GM12878 (cell line): ENCODE measurements at regions not wholly inside any gene's neighbourhood (a gene's known extent, or its start where the extent isn't known, plus 50 kb on each side); places are given as distances from the start of the nearest gene placed in this dataset.

Experiments
- DPF2 ChIP-seq: fragments of 450-650 bp; IDR thresholded peaks from 2 replicates; pipeline ENCODE4 v1.6.1; 2017; ENCODE audit warnings: mild to moderate bottlenecking
- NBN ChIP-seq: fragments of 450-650 bp; IDR thresholded peaks from 2 replicates; pipeline ENCODE4 v1.6.1; 2016
- NFYB ChIP-seq: IDR thresholded peaks from 2 replicates; pipeline ENCODE4 v1.6.1; 2011; ENCODE audit warnings: low read depth, mild to moderate bottlenecking, low read length, improper control_type of control experiment, moderate library complexity; ENCODE audit not compliant: insufficient read depth
- RAD21 ChIP-seq: IDR thresholded peaks from 2 replicates; pipeline ENCODE4 v1.6.1; 2011; ENCODE audit warnings: mild to moderate bottlenecking, low read depth, low read length, moderate library complexity; ENCODE audit not compliant: insufficient read depth
- SMAD5 ChIP-seq: IDR thresholded peaks from 2 replicates; pipeline ENCODE4 v1.6.1; 2016; ENCODE audit warnings: antibody characterized with exemption, low read depth
- ZNF217 ChIP-seq: fragments of 450-650 bp; IDR thresholded peaks from 2 replicates; pipeline ENCODE4 v1.6.1; 2017; ENCODE audit warnings: antibody characterized with exemption, mild to moderate bottlenecking
- TF ChIP-seq, protein P1 (sequence below): fragments of 450-650 bp; IDR thresholded peaks from 2 replicates; pipeline ENCODE4 v1.6.1; 2017; ENCODE audit warnings: antibody characterized with exemption, mild to moderate bottlenecking, moderate library complexity
- TF ChIP-seq, protein P2 (sequence below): fragments of 450-650 bp; conservative IDR thresholded peaks from 2 replicates; pipeline ENCODE4 v1.6.1; 2017; ENCODE audit warnings: mild to moderate bottlenecking, moderate library complexity
- TF ChIP-seq, protein P3 (sequence below), 3 experiments: IDR thresholded peaks in 2 of 3; conservative IDR thresholded peaks in 1 of 3; 2 replicates each; pipeline ENCODE4 v1.5.1; 2011; ENCODE audit warnings: low read depth in 3 of 3, low read length in 3 of 3, mild to moderate bottlenecking in 3 of 3, control low read depth in 2 of 3, moderate library complexity in 2 of 3, inconsistent platforms in 1 of 3, mixed read lengths in 1 of 3; ENCODE audit not compliant: control insufficient read depth in 2 of 3, insufficient read depth in 1 of 3; ENCODE audit errors: extremely low read depth in 1 of 3
- TF ChIP-seq, protein P4 (sequence below): fragments of 450-650 bp; IDR thresholded peaks from 2 replicates; pipeline ENCODE4 v1.6.1; 2017; ENCODE audit warnings: mild to moderate bottlenecking, low read depth, inconsistent platforms; ENCODE audit not compliant: poor library complexity, severe bottlenecking
- TF ChIP-seq, protein P5 (sequence below): IDR thresholded peaks from 2 replicates; pipeline ENCODE4 v1.6.1; 2012; ENCODE audit warnings: low read length, inconsistent platforms
- TF ChIP-seq, protein P6 (sequence below): fragments of 450-650 bp; IDR thresholded peaks from 2 replicates; pipeline ENCODE4 v1.6.1; 2017; ENCODE audit warnings: borderline replicate concordance

DNA sequence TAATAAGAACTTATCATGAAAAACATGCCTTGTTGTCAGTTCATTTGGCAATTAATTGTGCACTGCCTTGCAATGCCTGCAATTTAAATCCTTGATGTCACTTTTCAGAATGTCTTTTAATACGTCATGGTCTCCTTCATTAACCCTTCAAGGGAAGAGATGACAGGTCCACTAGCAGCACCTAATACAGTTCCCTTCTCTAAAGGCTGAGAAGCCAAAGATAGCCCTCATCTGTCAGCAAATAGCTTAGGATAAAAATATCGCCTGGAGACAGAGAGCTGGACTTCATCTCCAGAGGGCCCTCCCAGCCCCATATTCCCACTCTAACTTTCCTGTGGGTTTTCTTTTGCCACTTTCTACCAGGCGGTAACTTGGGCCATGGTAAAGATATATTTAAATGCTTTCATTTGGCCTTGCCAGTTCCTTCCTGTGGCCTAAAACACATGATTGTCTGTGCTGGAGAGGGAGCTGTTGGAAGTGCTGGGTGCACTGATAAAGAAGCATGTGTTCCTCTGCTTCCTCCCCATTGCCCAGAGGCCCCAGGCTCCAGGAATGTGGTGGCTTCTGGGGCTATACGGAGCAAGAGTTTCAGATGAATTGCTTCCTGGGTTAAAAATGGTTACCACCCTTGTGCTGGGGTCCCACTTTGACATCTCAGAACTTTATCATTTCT, 76.3 kb upstream of the UMPS start (continued):
- TF ChIP-seq, protein P1, sequence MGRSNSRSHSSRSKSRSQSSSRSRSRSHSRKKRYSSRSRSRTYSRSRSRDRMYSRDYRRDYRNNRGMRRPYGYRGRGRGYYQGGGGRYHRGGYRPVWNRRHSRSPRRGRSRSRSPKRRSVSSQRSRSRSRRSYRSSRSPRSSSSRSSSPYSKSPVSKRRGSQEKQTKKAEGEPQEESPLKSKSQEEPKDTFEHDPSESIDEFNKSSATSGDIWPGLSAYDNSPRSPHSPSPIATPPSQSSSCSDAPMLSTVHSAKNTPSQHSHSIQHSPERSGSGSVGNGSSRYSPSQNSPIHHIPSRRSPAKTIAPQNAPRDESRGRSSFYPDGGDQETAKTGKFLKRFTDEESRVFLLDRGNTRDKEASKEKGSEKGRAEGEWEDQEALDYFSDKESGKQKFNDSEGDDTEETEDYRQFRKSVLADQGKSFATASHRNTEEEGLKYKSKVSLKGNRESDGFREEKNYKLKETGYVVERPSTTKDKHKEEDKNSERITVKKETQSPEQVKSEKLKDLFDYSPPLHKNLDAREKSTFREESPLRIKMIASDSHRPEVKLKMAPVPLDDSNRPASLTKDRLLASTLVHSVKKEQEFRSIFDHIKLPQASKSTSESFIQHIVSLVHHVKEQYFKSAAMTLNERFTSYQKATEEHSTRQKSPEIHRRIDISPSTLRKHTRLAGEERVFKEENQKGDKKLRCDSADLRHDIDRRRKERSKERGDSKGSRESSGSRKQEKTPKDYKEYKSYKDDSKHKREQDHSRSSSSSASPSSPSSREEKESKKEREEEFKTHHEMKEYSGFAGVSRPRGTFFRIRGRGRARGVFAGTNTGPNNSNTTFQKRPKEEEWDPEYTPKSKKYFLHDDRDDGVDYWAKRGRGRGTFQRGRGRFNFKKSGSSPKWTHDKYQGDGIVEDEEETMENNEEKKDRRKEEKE = no peak
- TF ChIP-seq DPF2 (no peak), RAD21 (no peak), NFYB (no peak), NBN (no peak), ZNF217 (no peak), SMAD5 (no peak)
- TF ChIP-seq, protein P2, sequence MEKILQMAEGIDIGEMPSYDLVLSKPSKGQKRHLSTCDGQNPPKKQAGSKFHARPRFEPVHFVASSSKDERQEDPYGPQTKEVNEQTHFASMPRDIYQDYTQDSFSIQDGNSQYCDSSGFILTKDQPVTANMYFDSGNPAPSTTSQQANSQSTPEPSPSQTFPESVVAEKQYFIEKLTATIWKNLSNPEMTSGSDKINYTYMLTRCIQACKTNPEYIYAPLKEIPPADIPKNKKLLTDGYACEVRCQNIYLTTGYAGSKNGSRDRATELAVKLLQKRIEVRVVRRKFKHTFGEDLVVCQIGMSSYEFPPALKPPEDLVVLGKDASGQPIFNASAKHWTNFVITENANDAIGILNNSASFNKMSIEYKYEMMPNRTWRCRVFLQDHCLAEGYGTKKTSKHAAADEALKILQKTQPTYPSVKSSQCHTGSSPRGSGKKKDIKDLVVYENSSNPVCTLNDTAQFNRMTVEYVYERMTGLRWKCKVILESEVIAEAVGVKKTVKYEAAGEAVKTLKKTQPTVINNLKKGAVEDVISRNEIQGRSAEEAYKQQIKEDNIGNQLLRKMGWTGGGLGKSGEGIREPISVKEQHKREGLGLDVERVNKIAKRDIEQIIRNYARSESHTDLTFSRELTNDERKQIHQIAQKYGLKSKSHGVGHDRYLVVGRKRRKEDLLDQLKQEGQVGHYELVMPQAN = no peak
- TF ChIP-seq, protein P3, sequence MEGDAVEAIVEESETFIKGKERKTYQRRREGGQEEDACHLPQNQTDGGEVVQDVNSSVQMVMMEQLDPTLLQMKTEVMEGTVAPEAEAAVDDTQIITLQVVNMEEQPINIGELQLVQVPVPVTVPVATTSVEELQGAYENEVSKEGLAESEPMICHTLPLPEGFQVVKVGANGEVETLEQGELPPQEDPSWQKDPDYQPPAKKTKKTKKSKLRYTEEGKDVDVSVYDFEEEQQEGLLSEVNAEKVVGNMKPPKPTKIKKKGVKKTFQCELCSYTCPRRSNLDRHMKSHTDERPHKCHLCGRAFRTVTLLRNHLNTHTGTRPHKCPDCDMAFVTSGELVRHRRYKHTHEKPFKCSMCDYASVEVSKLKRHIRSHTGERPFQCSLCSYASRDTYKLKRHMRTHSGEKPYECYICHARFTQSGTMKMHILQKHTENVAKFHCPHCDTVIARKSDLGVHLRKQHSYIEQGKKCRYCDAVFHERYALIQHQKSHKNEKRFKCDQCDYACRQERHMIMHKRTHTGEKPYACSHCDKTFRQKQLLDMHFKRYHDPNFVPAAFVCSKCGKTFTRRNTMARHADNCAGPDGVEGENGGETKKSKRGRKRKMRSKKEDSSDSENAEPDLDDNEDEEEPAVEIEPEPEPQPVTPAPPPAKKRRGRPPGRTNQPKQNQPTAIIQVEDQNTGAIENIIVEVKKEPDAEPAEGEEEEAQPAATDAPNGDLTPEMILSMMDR (IDR thresholded peaks at IDR 0.05 in 2 of 3, conservative IDR thresholded peaks at IDR 0.05 in 1 of 3; ENCODE audit: control insufficient read depth in 2 of 3, extremely low read depth in 1 of 3, insufficient read depth in 1 of 3, low read depth in 3 of 3, low read length in 3 of 3) = no peak
- TF ChIP-seq, protein P4, sequence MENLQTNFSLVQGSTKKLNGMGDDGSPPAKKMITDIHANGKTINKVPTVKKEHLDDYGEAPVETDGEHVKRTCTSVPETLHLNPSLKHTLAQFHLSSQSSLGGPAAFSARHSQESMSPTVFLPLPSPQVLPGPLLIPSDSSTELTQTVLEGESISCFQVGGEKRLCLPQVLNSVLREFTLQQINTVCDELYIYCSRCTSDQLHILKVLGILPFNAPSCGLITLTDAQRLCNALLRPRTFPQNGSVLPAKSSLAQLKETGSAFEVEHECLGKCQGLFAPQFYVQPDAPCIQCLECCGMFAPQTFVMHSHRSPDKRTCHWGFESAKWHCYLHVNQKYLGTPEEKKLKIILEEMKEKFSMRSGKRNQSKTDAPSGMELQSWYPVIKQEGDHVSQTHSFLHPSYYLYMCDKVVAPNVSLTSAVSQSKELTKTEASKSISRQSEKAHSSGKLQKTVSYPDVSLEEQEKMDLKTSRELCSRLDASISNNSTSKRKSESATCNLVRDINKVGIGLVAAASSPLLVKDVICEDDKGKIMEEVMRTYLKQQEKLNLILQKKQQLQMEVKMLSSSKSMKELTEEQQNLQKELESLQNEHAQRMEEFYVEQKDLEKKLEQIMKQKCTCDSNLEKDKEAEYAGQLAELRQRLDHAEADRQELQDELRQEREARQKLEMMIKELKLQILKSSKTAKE = no peak
- TF ChIP-seq, protein P5, sequence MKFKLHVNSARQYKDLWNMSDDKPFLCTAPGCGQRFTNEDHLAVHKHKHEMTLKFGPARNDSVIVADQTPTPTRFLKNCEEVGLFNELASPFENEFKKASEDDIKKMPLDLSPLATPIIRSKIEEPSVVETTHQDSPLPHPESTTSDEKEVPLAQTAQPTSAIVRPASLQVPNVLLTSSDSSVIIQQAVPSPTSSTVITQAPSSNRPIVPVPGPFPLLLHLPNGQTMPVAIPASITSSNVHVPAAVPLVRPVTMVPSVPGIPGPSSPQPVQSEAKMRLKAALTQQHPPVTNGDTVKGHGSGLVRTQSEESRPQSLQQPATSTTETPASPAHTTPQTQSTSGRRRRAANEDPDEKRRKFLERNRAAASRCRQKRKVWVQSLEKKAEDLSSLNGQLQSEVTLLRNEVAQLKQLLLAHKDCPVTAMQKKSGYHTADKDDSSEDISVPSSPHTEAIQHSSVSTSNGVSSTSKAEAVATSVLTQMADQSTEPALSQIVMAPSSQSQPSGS = no peak
- TF ChIP-seq, protein P6, sequence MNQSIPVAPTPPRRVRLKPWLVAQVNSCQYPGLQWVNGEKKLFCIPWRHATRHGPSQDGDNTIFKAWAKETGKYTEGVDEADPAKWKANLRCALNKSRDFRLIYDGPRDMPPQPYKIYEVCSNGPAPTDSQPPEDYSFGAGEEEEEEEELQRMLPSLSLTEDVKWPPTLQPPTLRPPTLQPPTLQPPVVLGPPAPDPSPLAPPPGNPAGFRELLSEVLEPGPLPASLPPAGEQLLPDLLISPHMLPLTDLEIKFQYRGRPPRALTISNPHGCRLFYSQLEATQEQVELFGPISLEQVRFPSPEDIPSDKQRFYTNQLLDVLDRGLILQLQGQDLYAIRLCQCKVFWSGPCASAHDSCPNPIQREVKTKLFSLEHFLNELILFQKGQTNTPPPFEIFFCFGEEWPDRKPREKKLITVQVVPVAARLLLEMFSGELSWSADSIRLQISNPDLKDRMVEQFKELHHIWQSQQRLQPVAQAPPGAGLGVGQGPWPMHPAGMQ = no peak
